T-helper 1 cell treated with Interleukin-12 subunit alpha and Interleukin-12 subunit beta and Interleukin-4 antibody, amounts not matched to agents 30 ng/mL and 1 ng/mL, for 36 hours (primary cell): ENCODE measurements at regions not wholly inside any gene's neighbourhood (a gene's known extent, or its start where the extent isn't known, plus 50 kb on each side); places are given as distances from the start of the nearest gene placed in this dataset.
"Not testable (repeated sequence)": the region's sequence is repeated elsewhere in the genome, so short reads cannot be mapped to it uniquely, and the experiment has no call there.

Experiments used
- intact Hi-C: fragments of 100-400 bp; cut with micrococcal nuclease; formaldehyde crosslinking; loops from one replicate; pipeline ENCODE4 v1.15.1; 2024

DNA sequence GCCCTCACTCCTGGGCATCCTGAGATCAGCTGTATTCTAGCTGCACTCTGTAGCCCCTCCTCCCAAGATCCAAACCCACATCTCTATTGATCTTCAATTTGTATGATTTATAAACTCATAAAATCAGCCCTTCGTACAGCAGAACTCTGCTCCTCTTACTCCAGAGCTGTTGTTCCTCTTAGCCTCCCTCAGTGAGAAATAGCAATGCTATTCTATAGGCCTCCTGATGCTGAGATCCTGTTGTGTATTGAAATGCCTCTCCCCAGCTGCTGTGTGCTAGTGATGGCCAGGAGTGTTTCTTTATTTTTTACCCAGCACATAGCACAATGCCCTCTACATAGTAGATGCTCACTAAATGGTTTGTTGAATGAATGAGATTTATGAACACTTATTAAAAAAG lies 320.5 kb upstream of the ADCY2 start:
- intact Hi-C loops = loop anchor here (5.0 kb wide), 1 partner anchor 782 kb away; no protein-coding TSS in a partner anchor

- intact Hi-C loops = loop anchor here (5.0 kb wide), 1 partner anchor 779 kb away; no protein-coding TSS in a partner anchor
Measured at GRCh38 chr5:7078101-7078500, 317.8 kb upstream of the ADCY2 start.

DNA sequence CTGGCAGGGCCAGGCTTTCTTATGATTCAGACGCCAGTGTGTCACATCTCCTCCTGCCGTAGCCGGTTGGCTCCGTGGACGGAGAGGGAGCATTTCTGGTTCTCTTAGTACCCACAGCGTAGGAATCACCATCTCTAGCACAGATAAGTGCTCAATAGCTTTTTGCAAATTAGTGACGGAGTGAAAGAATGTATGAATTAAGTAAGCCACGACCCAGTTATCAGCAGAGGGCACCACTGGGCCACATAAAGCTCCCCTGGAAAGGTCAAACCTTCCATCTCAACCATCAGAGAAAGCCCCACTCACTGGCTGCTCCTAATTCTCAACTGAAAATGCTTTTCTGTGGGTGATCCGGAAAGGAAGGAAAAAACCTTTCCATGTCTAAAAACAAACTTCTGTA lies 317.0 kb upstream of the ADCY2 start:
- intact Hi-C loops = loop anchor here (5.0 kb wide), 1 partner anchor 778 kb away; no protein-coding TSS in a partner anchor

DNA sequence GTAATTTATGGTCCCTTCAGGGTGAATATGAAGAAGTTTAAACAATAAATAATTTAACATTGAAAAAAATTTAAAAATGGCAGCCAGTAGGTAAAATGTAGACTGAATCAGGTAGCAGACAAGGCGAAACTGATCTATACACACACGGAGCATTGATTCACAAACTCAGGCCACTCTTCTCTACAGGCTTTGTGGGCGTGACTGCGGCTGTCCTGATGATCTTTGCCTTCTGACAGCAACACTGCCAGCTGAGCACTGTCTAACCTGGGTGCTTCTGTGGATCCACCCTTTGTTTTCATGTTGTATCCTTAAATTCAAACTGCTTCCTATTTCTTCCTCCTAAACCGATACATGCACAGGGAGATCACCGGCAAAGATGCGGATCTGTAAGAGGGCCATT lies 315.4 kb upstream of the ADCY2 start:
- intact Hi-C loops = no loop called here

GRCh38 chr5:7087719-7088297 lies 308.1 kb upstream of the ADCY2 start:
- intact Hi-C loops = loop anchor here (2.0 kb wide), 1 partner anchor 49 kb away; no protein-coding TSS in a partner anchor

DNA sequence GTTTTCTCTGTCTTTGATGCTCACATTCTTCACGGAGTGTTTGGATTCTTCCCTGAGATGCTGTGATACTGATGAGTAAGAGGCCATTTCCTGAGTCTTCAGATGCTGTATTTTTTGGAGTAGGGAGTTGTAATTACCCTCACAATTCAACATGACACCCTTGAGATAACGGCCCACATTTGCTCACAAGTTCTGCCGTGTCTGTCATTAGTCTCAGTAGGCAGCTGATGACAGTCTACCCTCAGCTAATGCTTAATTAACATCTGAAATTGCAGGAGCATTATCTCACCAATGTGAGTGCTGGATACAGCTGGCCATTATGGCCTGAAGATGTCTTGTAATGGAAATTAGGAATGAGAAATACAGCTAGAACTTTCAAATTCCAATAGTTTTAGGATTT lies 307.1 kb upstream of the ADCY2 start:
- intact Hi-C loops = no loop called here

DNA sequence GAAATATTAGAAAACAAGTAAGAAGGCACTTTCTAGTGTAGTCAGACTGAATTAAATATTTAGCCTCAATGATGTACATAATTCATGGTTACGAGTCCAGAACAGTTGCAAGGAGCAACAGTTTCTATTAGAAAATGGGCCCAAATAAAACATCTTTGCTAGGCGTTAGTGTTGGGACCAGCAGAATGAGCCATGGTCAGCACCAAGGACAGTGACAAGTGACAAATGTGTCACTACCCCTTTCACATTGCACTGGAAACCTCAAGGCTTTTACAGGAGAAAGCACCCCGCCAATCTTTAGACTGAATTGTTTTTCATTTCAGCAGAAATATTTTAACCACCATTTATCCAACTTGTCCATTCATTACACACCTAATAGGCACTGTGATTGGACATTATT lies 301.3 kb upstream of the ADCY2 start:
- intact Hi-C loops = no loop called here

DNA sequence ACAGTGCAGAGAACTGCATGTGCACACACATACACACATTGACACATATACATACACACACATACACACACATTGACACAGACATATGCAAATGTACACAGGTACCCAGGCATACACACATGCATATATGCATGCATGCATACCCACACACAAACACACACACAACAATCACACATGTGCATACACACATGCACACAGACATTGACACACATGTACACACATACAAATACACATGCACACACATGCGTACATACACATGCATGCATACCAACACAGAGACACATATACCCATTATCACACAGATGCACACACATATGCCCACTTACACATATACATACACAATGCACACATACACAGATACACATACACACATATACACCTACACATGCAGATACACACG lies 299.6 kb upstream of the ADCY2 start:
- intact Hi-C loops = no loop called here

- intact Hi-C loops = no loop called here
Measured at GRCh38 chr5:7105358-7105757, 290.6 kb upstream of the ADCY2 start.

DNA sequence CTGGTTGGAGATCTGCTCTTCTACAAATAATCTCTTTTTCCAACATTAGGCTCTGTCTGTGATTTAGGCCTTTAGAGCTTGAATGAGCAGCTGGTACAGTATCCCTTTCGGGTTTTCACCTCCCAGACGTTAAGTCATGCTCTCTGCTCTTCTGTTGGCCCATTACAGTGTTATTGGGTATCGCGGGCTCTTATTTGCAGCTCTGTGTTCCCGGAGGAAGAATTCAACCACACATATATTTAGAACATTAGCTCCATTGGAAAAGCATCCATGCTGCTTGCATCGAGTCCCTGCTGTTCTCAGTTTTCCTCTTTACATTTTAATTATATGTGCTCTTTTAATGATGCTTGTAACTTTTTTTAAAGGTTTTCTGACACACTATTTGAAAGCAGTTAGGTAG lies 278.0 kb upstream of the ADCY2 start:
- intact Hi-C loops = no loop called here

DNA sequence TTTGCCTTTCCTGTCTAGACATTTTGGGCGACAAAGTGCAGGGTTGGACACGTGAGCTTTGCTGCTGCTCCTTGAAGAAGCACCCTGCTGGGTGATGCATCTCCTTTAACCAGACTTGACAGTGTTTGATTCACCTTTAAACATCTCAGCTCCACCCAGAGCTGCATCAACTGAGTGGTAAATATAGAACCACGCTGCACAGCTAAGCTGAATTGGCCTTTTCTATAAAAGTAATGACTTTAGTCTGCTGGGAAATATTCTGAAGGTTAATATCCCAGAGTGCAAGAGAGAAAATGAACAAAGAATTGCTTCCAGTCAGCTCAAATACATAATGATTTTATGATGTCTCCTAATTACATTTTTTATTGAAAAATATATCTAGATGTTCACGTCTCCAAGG lies 264.3 kb upstream of the ADCY2 start:
- intact Hi-C loops = no loop called here

DNA sequence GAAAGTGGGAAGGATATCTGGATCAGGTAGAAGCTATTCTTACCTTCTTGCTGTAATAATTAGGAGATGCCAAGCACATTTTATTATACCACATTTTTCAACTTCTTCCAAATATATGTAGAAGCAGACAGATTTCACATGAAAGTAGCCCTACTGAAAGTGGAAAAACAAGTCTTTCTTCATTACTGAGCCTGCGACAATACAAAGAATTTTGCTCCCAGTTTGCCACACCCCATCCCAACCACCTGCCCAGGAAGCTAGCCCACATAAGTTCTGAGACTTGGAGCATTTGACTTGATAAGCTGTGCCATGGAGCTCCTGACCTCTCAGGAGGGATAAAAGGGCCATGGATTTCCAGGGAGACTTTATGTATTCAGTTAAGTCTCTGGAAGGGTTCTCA lies 249.1 kb upstream of the ADCY2 start:
- intact Hi-C loops = no loop called here

GRCh38 chr5:7157083-7157482 lies 238.9 kb upstream of the ADCY2 start:
- intact Hi-C loops = no loop called here

GRCh38 chr5:7169240-7169878 lies 226.6 kb upstream of the ADCY2 start:
- intact Hi-C loops = no loop called here

GRCh38 chr5:7170785-7171184 lies 225.2 kb upstream of the ADCY2 start:
- intact Hi-C loops = not testable (repeated sequence)

DNA sequence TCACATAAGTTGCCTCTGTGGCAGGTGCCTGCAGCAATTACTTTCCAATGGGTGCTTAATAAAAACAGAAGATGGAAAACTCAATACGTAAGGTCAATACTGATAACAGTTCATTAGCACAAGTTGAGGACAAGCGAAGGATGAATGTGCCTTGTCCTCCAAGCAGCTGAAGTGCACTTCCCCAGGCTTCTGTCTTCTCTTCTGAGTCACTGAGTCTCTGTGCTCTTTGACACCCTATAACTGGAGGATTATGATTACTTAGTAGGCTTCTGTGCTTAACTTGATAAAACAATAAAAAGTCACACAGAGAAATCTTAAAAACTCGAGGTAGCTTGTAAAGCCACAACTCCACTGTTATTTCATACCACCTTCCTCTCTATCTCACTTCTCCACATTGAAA lies 216.6 kb upstream of the ADCY2 start:
- intact Hi-C loops = no loop called here

GRCh38 chr5:7181841-7182240 lies 214.1 kb upstream of the ADCY2 start:
- intact Hi-C loops = no loop called here

- intact Hi-C loops = no loop called here
Measured at GRCh38 chr5:7185742-7186141, 210.2 kb upstream of the ADCY2 start.

GRCh38 chr5:7186818-7187217 lies 209.1 kb upstream of the ADCY2 start:
- intact Hi-C loops = no loop called here

- intact Hi-C loops = no loop called here
Measured at GRCh38 chr5:7190712-7191250, 205.2 kb upstream of the ADCY2 start.

GRCh38 chr5:7192016-7192415 lies 203.9 kb upstream of the ADCY2 start:
- intact Hi-C loops = no loop called here

DNA sequence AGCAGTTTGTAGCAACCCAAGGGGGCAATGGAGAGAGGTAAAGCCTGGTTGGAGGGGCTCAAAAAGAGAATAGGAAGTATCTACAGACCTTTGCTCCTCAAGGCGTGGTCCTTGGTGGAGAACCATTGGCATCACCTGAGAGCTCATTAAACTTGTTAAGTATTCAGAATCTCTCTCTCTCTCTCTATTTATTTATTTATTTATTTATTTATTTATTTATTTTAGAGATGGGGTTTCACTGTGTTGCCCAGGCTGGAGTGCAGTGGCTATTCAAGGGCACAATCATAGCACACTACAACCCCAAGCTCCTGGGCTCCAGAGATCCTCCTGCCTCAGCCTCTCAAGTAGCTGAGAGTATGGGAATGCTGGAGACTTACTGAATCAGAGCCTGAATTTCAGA lies 193.1 kb upstream of the ADCY2 start:
- intact Hi-C loops = no loop called here

- intact Hi-C loops = no loop called here
Measured at GRCh38 chr5:7207979-7208378, 188.0 kb upstream of the ADCY2 start.
